Glutamatergic neuron (in vitro differentiated cells): ENCODE measurements at regions not wholly inside any gene's neighbourhood (a gene's known extent, or its start where the extent isn't known, plus 50 kb on each side); places are given as distances from the start of the nearest gene placed in this dataset.

Experiments used
- DNase-seq: peaks from one replicate; pipeline ENCODE4 v3.0.0; 2022
- H3K27ac Mint-ChIP-seq: one replicate; pipeline ENCODE4 v1.8.0; 2020; ENCODE audit warnings: mild to moderate bottlenecking, mixed read lengths, inconsistent platforms; ENCODE audit not compliant: unreplicated experiment
- H3K27me3 Mint-ChIP-seq: one replicate; pipeline ENCODE4 v1.8.0; 2020; ENCODE audit warnings: mild to moderate bottlenecking, moderate library complexity, mixed read lengths, inconsistent platforms; ENCODE audit not compliant: unreplicated experiment
- H3K36me3 Mint-ChIP-seq: one replicate; pipeline ENCODE4 v1.8.0; 2020; ENCODE audit warnings: mild to moderate bottlenecking, mixed read lengths, inconsistent platforms; ENCODE audit not compliant: unreplicated experiment
- H3K4me1 Mint-ChIP-seq: one replicate; pipeline ENCODE4 v1.8.0; 2020; ENCODE audit warnings: mild to moderate bottlenecking, low read depth, mixed read lengths, inconsistent platforms; ENCODE audit not compliant: unreplicated experiment
- H3K4me3 Mint-ChIP-seq: one replicate; pipeline ENCODE4 v1.8.0; 2020; ENCODE audit warnings: mild to moderate bottlenecking, mixed read lengths, inconsistent platforms; ENCODE audit not compliant: unreplicated experiment
- H3K9me3 Mint-ChIP-seq: one replicate; pipeline ENCODE4 v1.8.0; 2020; ENCODE audit warnings: mild to moderate bottlenecking, moderate library complexity, mixed read lengths, inconsistent platforms; ENCODE audit not compliant: unreplicated experiment
- CTCF ChIP-seq: fragments of 200-600 bp; sonication (generic); IDR thresholded peaks from one replicate; pipeline ENCODE4 v1.5.0; 2021; ENCODE audit not compliant: partially characterized antibody, unreplicated experiment

GRCh38 chr14:27067961-27068360 lies 470.1 kb upstream of the NOVA1 start:
- Mint-ChIP-seq H3K36me3 (no peaks in the 10 kb centered on the region), H3K4me3 (no peak overlapping the region), H3K9me3 (peaks cover 4% of the 10 kb centered on the region), H3K4me1 (peaks cover 9% of the 10 kb centered on the region), H3K27ac (no peak overlapping the region), H3K27me3 (no peaks in the 10 kb centered on the region)
- no peak for DNase-seq
- TF ChIP-seq CTCF, result no peak

GRCh38 chr14:27072589-27072988 lies 474.8 kb upstream of the NOVA1 start:
- no peaks in the 10 kb centered on the region for H3K36me3 Mint-ChIP-seq
- no peak for TF ChIP-seq CTCF

GRCh38 chr14:27075503-27075902 lies 477.7 kb upstream of the NOVA1 start:
- no peak overlapping the region for H3K4me3 Mint-ChIP-seq
- H3K36me3 Mint-ChIP-seq, result no peaks in the 10 kb centered on the region
- H3K27ac Mint-ChIP-seq, result no peak overlapping the region
- H3K4me1 Mint-ChIP-seq, result no peaks in the 10 kb centered on the region
- DNase-seq, result no peak
- no peak for TF ChIP-seq CTCF
- H3K9me3 Mint-ChIP-seq, result no peaks in the 10 kb centered on the region
- no peaks in the 10 kb centered on the region for H3K27me3 Mint-ChIP-seq

More at GRCh38 chr14:27072589-27072988, 474.8 kb upstream of the NOVA1 start:
- no peaks in the 10 kb centered on the region for H3K27me3 Mint-ChIP-seq
- no peak overlapping the region for H3K4me3 Mint-ChIP-seq
- no peak overlapping the region for H3K27ac Mint-ChIP-seq
- H3K9me3 Mint-ChIP-seq, result peaks cover 4% of the 10 kb centered on the region
- no peak for DNase-seq
- H3K4me1 Mint-ChIP-seq, result peaks cover 9% of the 10 kb centered on the region

- H3K27me3 Mint-ChIP-seq, result no peaks in the 10 kb centered on the region
- H3K9me3 Mint-ChIP-seq, result no peaks in the 10 kb centered on the region
- H3K4me1 Mint-ChIP-seq, result no peaks in the 10 kb centered on the region
- no peak overlapping the region for H3K4me3 Mint-ChIP-seq
- no peak for TF ChIP-seq CTCF
- H3K36me3 Mint-ChIP-seq, result no peaks in the 10 kb centered on the region
- H3K27ac Mint-ChIP-seq, result no peak overlapping the region
- no peak for DNase-seq
Measured at GRCh38 chr14:27077214-27077613, 479.4 kb upstream of the NOVA1 start.

- Mint-ChIP-seq H3K27me3 (no peaks in the 10 kb centered on the region), H3K27ac (no peak overlapping the region), H3K36me3 (no peaks in the 10 kb centered on the region), H3K9me3 (no peaks in the 10 kb centered on the region), H3K4me3 (no peak overlapping the region), H3K4me1 (no peaks in the 10 kb centered on the region)
- TF ChIP-seq CTCF, result no peak
- no peak for DNase-seq
Measured at GRCh38 chr14:27077710-27078109, 479.9 kb upstream of the NOVA1 start.
